Loucy (cell line): ENCODE measurements at regions not wholly inside any gene's neighbourhood (a gene's known extent, or its start where the extent isn't known, plus 50 kb on each side); places are given as distances from the start of the nearest gene placed in this dataset.

Source experiments
- H2AFZ ChIP-seq: fragments of 200-600 bp; sonication (generic); 2 replicates; pipeline ENCODE4 v1.6.0; 2016; ENCODE audit warnings: antibody characterized with exemption, mild to moderate bottlenecking, low read length, moderate library complexity
- H3F3A ChIP-seq: fragments of 200-600 bp; 2 replicates; pipeline ENCODE4 v1.6.0; 2016; ENCODE audit warnings: antibody characterized with exemption, low read depth, mild to moderate bottlenecking
- H3K27me3 ChIP-seq: fragments of 200-600 bp; sonication (generic); 2 replicates; pipeline ENCODE4 v1.6.1; 2014; ENCODE audit warnings: low read length, mild to moderate bottlenecking; ENCODE audit not compliant: insufficient read depth, poor library complexity, severe bottlenecking
- H3K36me3 ChIP-seq: fragments of 200-600 bp; sonication (generic); 2 replicates; pipeline ENCODE4 v1.6.1; 2016; ENCODE audit warnings: low read length; ENCODE audit not compliant: insufficient read depth
- H3K4me1 ChIP-seq: fragments of 200-600 bp; sonication (generic); 2 replicates; pipeline ENCODE4 v1.5.1; 2014; ENCODE audit warnings: low read length, mild to moderate bottlenecking; ENCODE audit not compliant: insufficient read depth, poor library complexity, severe bottlenecking
- H3K4me2 ChIP-seq: fragments of 200-600 bp; sonication (generic); 2 replicates; pipeline ENCODE4 v1.6.0; 2014; ENCODE audit warnings: antibody characterized with exemption, low read length, low read depth, mild to moderate bottlenecking; ENCODE audit not compliant: poor library complexity, severe bottlenecking
- H3K4me3 ChIP-seq: fragments of 200-600 bp; sonication (generic); 2 replicates; pipeline ENCODE4 v1.5.1; 2014; ENCODE audit warnings: low read length, mild to moderate bottlenecking, mixed read lengths; ENCODE audit not compliant: poor library complexity, severe bottlenecking
- H3K79me2 ChIP-seq: fragments of 200-600 bp; sonication (generic); 2 replicates; pipeline ENCODE4 v1.6.1; 2014; ENCODE audit warnings: low read length; ENCODE audit not compliant: insufficient read depth
- H3K9ac ChIP-seq: fragments of 200-600 bp; sonication (generic); 2 replicates; pipeline ENCODE4 v1.6.0; 2014; ENCODE audit warnings: mild to moderate bottlenecking, low read depth, low read length, moderate library complexity; ENCODE audit not compliant: poor library complexity, severe bottlenecking
- H3K9me2 ChIP-seq: fragments of 200-600 bp; sonication (generic); replicated peaks from 2 replicates; pipeline ENCODE4 v1.6.1; 2016; ENCODE audit warnings: low read depth, low read length, mixed read lengths
- H3K9me3 ChIP-seq: fragments of 200-600 bp; sonication (generic); 2 replicates; pipeline ENCODE4 v1.6.1; 2014; ENCODE audit warnings: mild to moderate bottlenecking, antibody characterized with exemption, low read length, low read depth; ENCODE audit not compliant: insufficient read depth
- H4K20me1 ChIP-seq: fragments of 200-600 bp; sonication (generic); 2 replicates; pipeline ENCODE4 v1.6.0; 2014; ENCODE audit warnings: antibody characterized with exemption, low read length, mild to moderate bottlenecking; ENCODE audit not compliant: insufficient read depth, poor library complexity, severe bottlenecking
- CTCF ChIP-seq: fragments of 200-600 bp; sonication (generic); conservative IDR thresholded peaks from 2 replicates; pipeline ENCODE4 v1.5.1; 2014; ENCODE audit warnings: mild to moderate bottlenecking, antibody characterized with exemption, low read length
- EZH2phosphoT487 ChIP-seq: fragments of 200-600 bp; IDR thresholded peaks from 2 replicates; pipeline ENCODE4 v1.6.1; 2018; ENCODE audit warnings: antibody characterized with exemption, mild to moderate bottlenecking, moderate library complexity, borderline replicate concordance

- no peak overlapping the region for H2AFZ ChIP-seq
- H3K4me2 ChIP-seq: no peak overlapping the region
- no peak overlapping the region for H3K4me3 ChIP-seq
- no peaks in the 10 kb centered on the region for H3K79me2 ChIP-seq
- H3K4me1 ChIP-seq: no peaks in the 10 kb centered on the region
- no peaks in the 10 kb centered on the region for H4K20me1 ChIP-seq
- TF ChIP-seq EZH2phosphoT487 (no peak), CTCF (no peak)
- H3K36me3 ChIP-seq: no peaks in the 10 kb centered on the region
- no peaks in the 10 kb centered on the region for H3K9me3 ChIP-seq
- H3F3A ChIP-seq: no peaks in the 10 kb centered on the region
- H3K9me2 ChIP-seq: no peaks in the 10 kb centered on the region
- H3K27me3 ChIP-seq: no peaks in the 10 kb centered on the region
- no peak overlapping the region for H3K9ac ChIP-seq
Observed at GRCh38 chr2:146252119-146252518, 1592.7 kb upstream of the ACVR2A start.

GRCh38 chr2:146251328-146251727, 1593.5 kb upstream of the ACVR2A start:
- Histone ChIP-seq H3K9me3 (no peaks in the 10 kb centered on the region), H3K27me3 (no peaks in the 10 kb centered on the region), H3K9ac (no peak overlapping the region), H3K79me2 (no peaks in the 10 kb centered on the region), H3K4me3 (no peak overlapping the region), H3K36me3 (no peaks in the 10 kb centered on the region), H3F3A (no peaks in the 10 kb centered on the region), H3K4me1 (no peaks in the 10 kb centered on the region), H3K4me2 (no peak overlapping the region), H3K9me2 (no peaks in the 10 kb centered on the region), H4K20me1 (no peaks in the 10 kb centered on the region), H2AFZ (no peak overlapping the region)
- TF ChIP-seq EZH2phosphoT487 (no peak), CTCF (no peak)

- TF ChIP-seq EZH2phosphoT487 (no peak), CTCF (no peak)
- no peaks in the 10 kb centered on the region for H3F3A ChIP-seq
- no peaks in the 10 kb centered on the region for H3K79me2 ChIP-seq
- H3K36me3 ChIP-seq: no peaks in the 10 kb centered on the region
- H2AFZ ChIP-seq: no peak overlapping the region
- no peaks in the 10 kb centered on the region for H3K27me3 ChIP-seq
- H4K20me1 ChIP-seq: no peaks in the 10 kb centered on the region
- H3K9ac ChIP-seq: no peak overlapping the region
- no peaks in the 10 kb centered on the region for H3K9me3 ChIP-seq
- no peak overlapping the region for H3K4me3 ChIP-seq
- H3K4me1 ChIP-seq: no peaks in the 10 kb centered on the region
- no peaks in the 10 kb centered on the region; the same call in 1 of the 2 replicates for H3K9me2 ChIP-seq
- H3K4me2 ChIP-seq: no peak overlapping the region
Observed at GRCh38 chr2:146246736-146247523, 1597.9 kb upstream of the ACVR2A start.
